HG03139 (cell line): ENCODE measurements at regions not wholly inside any gene's neighbourhood (a gene's known extent, or its start where the extent isn't known, plus 50 kb on each side); places are given as distances from the start of the nearest gene placed in this dataset.
"Not testable (repeated sequence)": the region's sequence is repeated elsewhere in the genome, so short reads cannot be mapped to it uniquely, and the experiment has no call there.

Source experiments
- ATAC-seq: cut with Tn5 transposase; IDR thresholded peaks from one replicate; pipeline ENCODE4 v1.9.1; 2021; ENCODE audit not compliant: unreplicated experiment

DNA sequence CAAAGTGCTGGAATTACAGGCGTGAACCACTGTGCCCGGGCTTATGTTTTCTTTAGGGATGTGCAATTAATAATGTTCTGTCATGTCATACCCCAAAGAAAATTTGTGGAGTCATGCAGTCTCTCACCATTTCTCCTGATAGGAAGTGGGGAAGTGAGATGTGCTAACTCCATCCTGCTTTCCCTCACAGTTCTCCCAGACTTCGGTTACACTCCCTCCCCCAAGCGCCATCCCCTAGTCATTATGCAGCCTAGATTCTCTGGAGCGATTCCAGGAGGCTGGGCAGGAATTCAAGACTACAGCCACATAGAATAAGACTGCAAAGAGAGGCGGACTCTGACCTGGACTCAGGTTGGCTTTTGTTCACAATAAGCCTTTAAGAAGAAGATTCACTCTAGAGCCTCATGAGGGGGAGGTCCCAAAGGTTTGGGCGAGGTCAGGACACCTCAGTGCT, 271.4 kb downstream of the ALDH8A1 start:
- no peak for ATAC-seq

- no peak for ATAC-seq
Observed at GRCh38 chr6:134676307-134677281, 273.3 kb downstream of the ALDH8A1 start.

GRCh38 chr6:134675110-134676054, 274.5 kb downstream of the ALDH8A1 start:
- no peak for ATAC-seq

DNA sequence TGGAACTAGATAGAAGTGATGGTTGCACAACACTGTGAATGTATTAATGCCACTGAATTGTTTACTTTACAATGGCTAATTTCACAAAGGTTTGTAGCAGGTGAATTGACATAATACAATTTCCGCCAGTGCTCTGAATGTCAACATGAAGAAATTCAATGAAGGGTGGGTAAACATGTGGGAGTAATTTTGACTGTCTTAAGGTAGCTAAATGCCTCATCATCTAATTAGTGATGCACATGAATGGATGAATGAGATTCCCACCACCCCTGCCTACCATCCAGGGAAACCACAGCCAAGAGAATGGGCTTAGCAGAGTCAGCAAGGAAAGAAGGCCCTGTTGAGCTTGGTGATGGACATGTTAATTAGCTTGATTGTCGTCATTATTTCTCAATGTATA, 275.3 kb downstream of the ALDH8A1 start:
- no peak for ATAC-seq

GRCh38 chr6:134669485-134669884, 280.4 kb downstream of the ALDH8A1 start:
- ATAC-seq: no peak

DNA sequence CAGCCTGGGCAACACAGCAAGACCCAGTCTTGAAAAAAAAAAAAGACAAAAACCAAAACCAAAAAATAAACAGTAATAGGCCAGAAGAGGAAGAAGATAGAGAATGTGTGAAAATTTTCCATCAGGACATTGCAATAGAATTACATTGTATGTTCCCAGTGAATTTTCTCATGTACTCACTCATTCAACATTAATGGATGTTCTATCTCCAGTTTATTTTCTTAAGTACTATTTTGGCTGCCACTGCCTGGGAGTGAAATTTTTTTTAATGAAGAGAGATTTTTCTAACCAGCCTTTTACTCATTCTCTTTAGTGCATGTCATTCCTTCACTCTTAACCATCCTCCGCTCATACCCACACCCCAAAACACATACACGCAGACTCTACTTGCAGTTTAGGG, 282.8 kb downstream of the ALDH8A1 start:
- no peak for ATAC-seq

GRCh38 chr6:134666125-134666524, 283.8 kb downstream of the ALDH8A1 start:
- no peak for ATAC-seq

- no peak for ATAC-seq
Observed at GRCh38 chr6:134665029-134665723, 284.7 kb downstream of the ALDH8A1 start.

GRCh38 chr6:134663800-134664535, 285.9 kb downstream of the ALDH8A1 start:
- ATAC-seq: no peak

GRCh38 chr6:134663356-134663755, 286.5 kb downstream of the ALDH8A1 start:
- no peak for ATAC-seq

DNA sequence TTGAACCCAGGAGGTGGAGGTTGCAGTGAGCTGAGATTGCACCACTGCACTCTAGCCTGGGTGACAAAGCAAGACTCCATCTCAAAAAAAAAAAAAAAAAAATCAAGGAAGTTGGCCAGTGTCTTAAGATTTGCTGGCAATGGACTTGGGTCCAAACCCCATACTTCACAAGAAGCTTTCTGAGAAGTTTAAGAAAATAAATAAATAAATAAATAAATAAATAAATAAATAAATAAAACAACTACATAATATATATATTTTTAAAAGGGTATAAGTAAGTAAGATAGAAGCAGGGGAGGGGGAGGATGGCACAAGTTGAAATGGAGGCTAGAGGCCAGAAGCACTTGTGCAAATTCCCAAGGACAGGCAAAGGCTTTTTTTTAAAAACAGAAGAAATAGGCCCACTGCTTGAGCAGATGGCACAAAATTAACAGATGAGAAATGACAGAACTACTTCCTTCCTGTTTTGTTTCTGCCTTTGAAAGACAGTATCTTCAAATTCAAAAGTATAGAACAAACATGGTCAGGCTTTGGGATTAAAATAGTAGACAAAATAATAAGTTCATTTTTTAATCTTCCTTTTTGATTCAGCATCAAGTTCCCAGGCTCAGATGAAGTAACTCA, 287.7 kb downstream of the ALDH8A1 start:
- no peak for ATAC-seq

- ATAC-seq: not testable (repeated sequence)
Observed at GRCh38 chr6:134659885-134660284, 290.0 kb downstream of the ALDH8A1 start.

- no peak for ATAC-seq
Observed at GRCh38 chr6:134658596-134658995, 291.3 kb downstream of the ALDH8A1 start.

- no peak for ATAC-seq
Observed at GRCh38 chr6:134657751-134658527, 292.0 kb downstream of the ALDH8A1 start.

- no peak for ATAC-seq
Observed at GRCh38 chr6:134657343-134657742, 292.6 kb downstream of the ALDH8A1 start.

DNA sequence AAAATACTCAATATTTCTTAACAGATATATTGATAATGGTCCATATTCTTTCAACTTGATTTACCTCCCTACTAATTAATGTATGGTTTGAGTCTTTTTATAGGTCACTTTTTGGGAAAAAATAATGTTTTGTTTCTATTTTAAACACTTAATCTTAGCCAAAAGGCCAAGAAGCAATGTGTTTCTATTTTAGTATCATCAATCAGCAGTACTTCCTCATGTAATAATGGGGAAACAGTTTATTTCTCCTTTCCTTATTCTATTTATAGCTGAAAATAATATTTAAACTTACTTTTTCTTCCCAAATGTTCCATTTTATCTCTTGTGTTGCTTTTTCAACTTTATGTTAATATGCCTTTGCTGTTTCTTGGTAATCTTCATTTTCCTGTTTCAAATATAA, 295.1 kb downstream of the ALDH8A1 start:
- ATAC-seq: no peak

- ATAC-seq: no peak
Observed at GRCh38 chr6:134651519-134651918, 298.4 kb downstream of the ALDH8A1 start.

DNA sequence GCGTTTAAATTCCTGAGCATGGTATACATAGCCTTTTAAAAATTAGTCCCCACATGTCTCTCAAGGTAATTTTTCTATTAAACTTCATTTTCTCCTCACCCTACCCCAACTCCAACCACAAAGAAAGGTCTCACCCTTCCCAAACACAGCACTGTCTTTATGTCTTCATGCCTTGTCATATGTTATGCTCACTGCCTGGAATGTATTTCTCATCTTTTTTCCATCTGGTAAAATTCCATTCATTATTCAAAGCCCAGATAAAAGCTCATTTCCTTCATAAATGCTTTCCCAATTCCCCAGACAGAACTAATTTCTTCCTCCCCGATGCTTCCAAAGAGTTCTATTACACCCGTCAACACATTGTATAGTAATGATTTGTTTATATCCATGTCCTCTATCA, 302.0 kb downstream of the ALDH8A1 start:
- no peak for ATAC-seq

DNA sequence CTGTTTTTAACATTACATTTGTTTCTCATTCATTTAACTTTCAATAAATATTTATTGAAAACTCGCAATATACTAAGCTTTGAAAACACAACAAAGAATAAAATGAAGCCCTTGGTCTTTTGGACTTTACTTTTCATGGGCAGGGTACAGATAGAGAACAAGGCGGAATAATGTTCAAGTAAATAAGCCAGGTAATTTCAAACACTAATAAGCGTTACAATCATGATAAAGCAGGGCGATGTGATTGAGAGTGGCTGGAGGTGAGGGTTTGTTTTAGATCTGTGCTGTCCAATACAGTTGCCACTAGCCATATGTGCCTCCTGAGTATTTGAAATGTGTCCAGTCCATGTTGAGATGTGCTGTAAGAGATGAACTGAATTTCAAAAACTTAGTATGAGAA, 307.1 kb downstream of the ALDH8A1 start:
- no peak for ATAC-seq
